ENCODE measurements at regions not wholly inside any gene's neighbourhood (a gene's known extent, or its start where the extent isn't known, plus 50 kb on each side); places are given as distances from the start of the nearest gene placed in this dataset.

GRCh38 chr5:103703617-103704016 lies 141.0 kb upstream of the NUDT12 start:
- no peak for TF ChIP-seq TAF1 (IDR thresholded peaks at IDR 0.05; ENCODE audit: borderline replicate concordance, low read depth, low read length)
- TF ChIP-seq MXI1 (IDR thresholded peaks at IDR 0.05; ENCODE audit: low read depth, low read length), result no peak
- TF ChIP-seq, protein P1, sequence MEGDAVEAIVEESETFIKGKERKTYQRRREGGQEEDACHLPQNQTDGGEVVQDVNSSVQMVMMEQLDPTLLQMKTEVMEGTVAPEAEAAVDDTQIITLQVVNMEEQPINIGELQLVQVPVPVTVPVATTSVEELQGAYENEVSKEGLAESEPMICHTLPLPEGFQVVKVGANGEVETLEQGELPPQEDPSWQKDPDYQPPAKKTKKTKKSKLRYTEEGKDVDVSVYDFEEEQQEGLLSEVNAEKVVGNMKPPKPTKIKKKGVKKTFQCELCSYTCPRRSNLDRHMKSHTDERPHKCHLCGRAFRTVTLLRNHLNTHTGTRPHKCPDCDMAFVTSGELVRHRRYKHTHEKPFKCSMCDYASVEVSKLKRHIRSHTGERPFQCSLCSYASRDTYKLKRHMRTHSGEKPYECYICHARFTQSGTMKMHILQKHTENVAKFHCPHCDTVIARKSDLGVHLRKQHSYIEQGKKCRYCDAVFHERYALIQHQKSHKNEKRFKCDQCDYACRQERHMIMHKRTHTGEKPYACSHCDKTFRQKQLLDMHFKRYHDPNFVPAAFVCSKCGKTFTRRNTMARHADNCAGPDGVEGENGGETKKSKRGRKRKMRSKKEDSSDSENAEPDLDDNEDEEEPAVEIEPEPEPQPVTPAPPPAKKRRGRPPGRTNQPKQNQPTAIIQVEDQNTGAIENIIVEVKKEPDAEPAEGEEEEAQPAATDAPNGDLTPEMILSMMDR (IDR thresholded peaks at IDR 0.05), result no peak
